ENCODE measurements at regions not wholly inside any gene's neighbourhood (a gene's known extent, or its start where the extent isn't known, plus 50 kb on each side); places are given as distances from the start of the nearest gene placed in this dataset.

- Histone ChIP-seq H4K20me1 (ENCODE audit: control insufficient read depth, insufficient read depth, low read depth, low read length) (no peaks in the 10 kb centered on the region), H3K4me3 (ENCODE audit: low read length) (no peak overlapping the region), H3F3A (ENCODE audit: control insufficient read depth, insufficient read depth) (no peaks in the 10 kb centered on the region), H3K27me3 (ENCODE audit: control insufficient read depth, low read length) (no peaks in the 10 kb centered on the region), H3K27ac (ENCODE audit: low read depth, low read length) (no peak overlapping the region), H3K36me3 (ENCODE audit: control insufficient read depth, low read length) (no peaks in the 10 kb centered on the region), H3K9me2 (replicated peaks; ENCODE audit: control insufficient read depth, low read length) (no peaks in the 10 kb centered on the region), H3K9me3 (ENCODE audit: control insufficient read depth, insufficient read depth, low read length) (no peaks in the 10 kb centered on the region), H3K4me2 (ENCODE audit: low read length) (no peak overlapping the region), H3K79me2 (ENCODE audit: control insufficient read depth, low read length) (no peaks in the 10 kb centered on the region), H3K4me1 (ENCODE audit: control insufficient read depth, low read length) (no peaks in the 10 kb centered on the region)
- no peak for TF ChIP-seq EZH2phosphoT487 (IDR thresholded peaks at IDR 0.05; ENCODE audit: borderline replicate concordance, low read length)
- TF ChIP-seq, protein P1, sequence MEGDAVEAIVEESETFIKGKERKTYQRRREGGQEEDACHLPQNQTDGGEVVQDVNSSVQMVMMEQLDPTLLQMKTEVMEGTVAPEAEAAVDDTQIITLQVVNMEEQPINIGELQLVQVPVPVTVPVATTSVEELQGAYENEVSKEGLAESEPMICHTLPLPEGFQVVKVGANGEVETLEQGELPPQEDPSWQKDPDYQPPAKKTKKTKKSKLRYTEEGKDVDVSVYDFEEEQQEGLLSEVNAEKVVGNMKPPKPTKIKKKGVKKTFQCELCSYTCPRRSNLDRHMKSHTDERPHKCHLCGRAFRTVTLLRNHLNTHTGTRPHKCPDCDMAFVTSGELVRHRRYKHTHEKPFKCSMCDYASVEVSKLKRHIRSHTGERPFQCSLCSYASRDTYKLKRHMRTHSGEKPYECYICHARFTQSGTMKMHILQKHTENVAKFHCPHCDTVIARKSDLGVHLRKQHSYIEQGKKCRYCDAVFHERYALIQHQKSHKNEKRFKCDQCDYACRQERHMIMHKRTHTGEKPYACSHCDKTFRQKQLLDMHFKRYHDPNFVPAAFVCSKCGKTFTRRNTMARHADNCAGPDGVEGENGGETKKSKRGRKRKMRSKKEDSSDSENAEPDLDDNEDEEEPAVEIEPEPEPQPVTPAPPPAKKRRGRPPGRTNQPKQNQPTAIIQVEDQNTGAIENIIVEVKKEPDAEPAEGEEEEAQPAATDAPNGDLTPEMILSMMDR (IDR thresholded peaks at IDR 0.05; ENCODE audit: low read depth, low read length, poor library complexity, severe bottlenecking): no peak
Measured at GRCh38 chr15:38748710-38749109, 184.1 kb upstream of the RASGRP1 start.

- no peaks in the 10 kb centered on the region for H3K27me3 ChIP-seq (ENCODE audit: control insufficient read depth, low read length)
- no peaks in the 10 kb centered on the region for H3K9me2 ChIP-seq (replicated peaks; ENCODE audit: control insufficient read depth, low read length)
- no peaks in the 10 kb centered on the region for H3F3A ChIP-seq (ENCODE audit: control insufficient read depth, insufficient read depth)
- H3K4me2 ChIP-seq (ENCODE audit: low read length): no peak overlapping the region
- no peaks in the 10 kb centered on the region for H4K20me1 ChIP-seq (ENCODE audit: control insufficient read depth, insufficient read depth, low read depth, low read length)
- no peaks in the 10 kb centered on the region for H3K9me3 ChIP-seq (ENCODE audit: control insufficient read depth, insufficient read depth, low read length)
- H3K79me2 ChIP-seq (ENCODE audit: control insufficient read depth, low read length): no peaks in the 10 kb centered on the region
- H3K4me3 ChIP-seq (ENCODE audit: low read length): no peak overlapping the region
- H3K36me3 ChIP-seq (ENCODE audit: control insufficient read depth, low read length): no peaks in the 10 kb centered on the region
- TF ChIP-seq EZH2phosphoT487 (IDR thresholded peaks at IDR 0.05; ENCODE audit: borderline replicate concordance, low read length): no peak
- H3K27ac ChIP-seq (ENCODE audit: low read depth, low read length): no peak overlapping the region
- H3K4me1 ChIP-seq (ENCODE audit: control insufficient read depth, low read length): no peaks in the 10 kb centered on the region
Measured at GRCh38 chr15:38750786-38751185, 186.2 kb upstream of the RASGRP1 start.

GRCh38 chr15:38755718-38756117, 191.1 kb upstream of the RASGRP1 start:
- H3K9me2 ChIP-seq (replicated peaks; ENCODE audit: control insufficient read depth, low read length): no peaks in the 10 kb centered on the region
- no peaks in the 10 kb centered on the region for H3K36me3 ChIP-seq (ENCODE audit: control insufficient read depth, low read length)
- no peaks in the 10 kb centered on the region for H3F3A ChIP-seq (ENCODE audit: control insufficient read depth, insufficient read depth)
- H3K4me2 ChIP-seq (ENCODE audit: low read length): no peak overlapping the region
- TF ChIP-seq EZH2phosphoT487 (IDR thresholded peaks at IDR 0.05; ENCODE audit: borderline replicate concordance, low read length): no peak
- TF ChIP-seq, protein P1 (IDR thresholded peaks at IDR 0.05; ENCODE audit: low read depth, low read length, poor library complexity, severe bottlenecking): no peak
- H3K79me2 ChIP-seq (ENCODE audit: control insufficient read depth, low read length): no peaks in the 10 kb centered on the region
- no peaks in the 10 kb centered on the region for H3K4me1 ChIP-seq (ENCODE audit: control insufficient read depth, low read length)
- H3K4me3 ChIP-seq (ENCODE audit: low read length): no peak overlapping the region
- H3K9me3 ChIP-seq (ENCODE audit: control insufficient read depth, insufficient read depth, low read length): no peaks in the 10 kb centered on the region
- H4K20me1 ChIP-seq (ENCODE audit: control insufficient read depth, insufficient read depth, low read depth, low read length): no peaks in the 10 kb centered on the region
- 0 out of 2 replicates have a peak, but pooled peaks cover 8% of the 10 kb centered on the region for H3K27me3 ChIP-seq (ENCODE audit: control insufficient read depth, low read length)
- H3K27ac ChIP-seq (ENCODE audit: low read depth, low read length): no peak overlapping the region

DNA sequence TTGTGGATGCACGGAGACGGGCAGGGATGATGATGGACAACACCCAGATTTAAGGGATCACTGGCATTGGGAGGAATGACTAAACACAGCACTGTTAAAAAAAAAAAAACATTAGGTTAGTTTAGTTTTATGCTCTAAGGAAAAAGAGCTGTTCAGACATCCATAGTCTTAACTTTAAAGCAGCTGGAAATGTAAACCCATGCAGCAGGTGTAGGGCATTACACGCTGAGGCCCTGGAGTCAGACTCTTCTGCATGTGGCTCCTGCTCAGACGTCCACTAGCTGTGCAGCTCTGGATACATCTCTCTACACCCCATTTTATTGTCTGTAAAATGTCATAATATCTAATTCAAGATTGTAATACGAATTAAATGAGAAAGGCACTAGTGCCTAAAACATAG, 191.8 kb upstream of the RASGRP1 start:
- no peak overlapping the region for H3K4me2 ChIP-seq (ENCODE audit: low read length)
- TF ChIP-seq EZH2phosphoT487 (IDR thresholded peaks at IDR 0.05; ENCODE audit: borderline replicate concordance, low read length): no peak
- TF ChIP-seq, protein P1 (IDR thresholded peaks at IDR 0.05; ENCODE audit: low read depth, low read length, poor library complexity, severe bottlenecking): no peak
- H3K4me1 ChIP-seq (ENCODE audit: control insufficient read depth, low read length): no peaks in the 10 kb centered on the region

More for the DNA sequence above, 191.8 kb upstream of the RASGRP1 start:
- H3K9me3 ChIP-seq (ENCODE audit: control insufficient read depth, insufficient read depth, low read length): no peaks in the 10 kb centered on the region
- no peaks in the 10 kb centered on the region for H4K20me1 ChIP-seq (ENCODE audit: control insufficient read depth, insufficient read depth, low read depth, low read length)
- no peaks in the 10 kb centered on the region for H3K9me2 ChIP-seq (replicated peaks; ENCODE audit: control insufficient read depth, low read length)
- 0 out of 2 replicates have a peak, but pooled peaks cover 8% of the 10 kb centered on the region for H3K27me3 ChIP-seq (ENCODE audit: control insufficient read depth, low read length)
- no peaks in the 10 kb centered on the region for H3K36me3 ChIP-seq (ENCODE audit: control insufficient read depth, low read length)
- H3F3A ChIP-seq (ENCODE audit: control insufficient read depth, insufficient read depth): no peaks in the 10 kb centered on the region
- H3K79me2 ChIP-seq (ENCODE audit: control insufficient read depth, low read length): no peaks in the 10 kb centered on the region
- H3K27ac ChIP-seq (ENCODE audit: low read depth, low read length): no peak overlapping the region
- H3K4me3 ChIP-seq (ENCODE audit: low read length): no peak overlapping the region
